ENCODE measurements at regions not wholly inside any gene's neighbourhood (a gene's known extent, or its start where the extent isn't known, plus 50 kb on each side); places are given as distances from the start of the nearest gene placed in this dataset.

- TF ChIP-seq CTCF (IDR thresholded peaks at IDR 0.05; ENCODE audit: insufficient read depth, low read length) (no peak), GABPA (IDR thresholded peaks at IDR 0.05; ENCODE audit: low read depth) (no peak), POLR2AphosphoS5 (IDR thresholded peaks at IDR 0.05; ENCODE audit: low read depth) (no peak), SPI1 (IDR thresholded peaks at IDR 0.05; ENCODE audit: borderline replicate concordance, low read depth) (no peak)
Measured at GRCh38 chr1:88098881-88099280, 585.2 kb upstream of the PKN2 start.

Measured in HL-60 (cell line).